HCT116 (cell line): ENCODE measurements at regions not wholly inside any gene's neighbourhood (a gene's known extent, or its start where the extent isn't known, plus 50 kb on each side); places are given as distances from the start of the nearest gene placed in this dataset.

ENCODE experiments used
- ATAC-seq: fragments of 200-7000 bp; cut with Tn5 transposase; 2 replicates; pipeline ENCODE4 v1.9.1; 2020; ENCODE audit warnings: mild to moderate bottlenecking, moderate library complexity
- BruUV-seq: library from RNA; stranded (reverse); fragments of 400-500 nt; replicated peaks from 2 replicates; lab custom pipeline; 2021; lab: Mats Ljungman, UMichigan
- CTCF ChIA-PET: fragments of 300-600 bp; sonication (Branson Sonifier 250); formaldehyde crosslinking; loops from one replicate; lab custom pipeline; 2021; ENCODE audit warnings: antibody characterized with exemption; lab: Charles Lee
- POLR2A ChIA-PET: fragments of 300-600, 350-600 bp; sonication (Branson Sonifier 250); formaldehyde crosslinking; loops from one replicate; lab custom pipeline; 2021; ENCODE audit warnings: antibody characterized with exemption; lab: Charles Lee
- RAD21 ChIA-PET, 2 experiments: fragments of 300-600 bp; sonication (Branson Sonifier 250); formaldehyde crosslinking; loops; one replicate each; lab custom pipeline; 2023; ENCODE audit warnings: low total read pairs in 2 of 2; ENCODE audit not compliant: uncharacterized antibody in 2 of 2, unreplicated experiment in 2 of 2, low non-redundant PET in 1 of 2; lab: Charles Lee
- DNase-seq: peaks from one replicate; pipeline ENCODE4 v3.0.0-alpha.2; 2010; ENCODE audit warnings: low read depth, low spot score
- H2AFZ ChIP-seq: fragments of 200-600 bp; shearing (Covaris generic), sonication (generic); 2 replicates; pipeline ENCODE4 v1.6.1; 2017; ENCODE audit warnings: low read depth, mixed run types, mixed read lengths, antibody characterized with exemption, low read length; ENCODE audit not compliant: poor library complexity, severe bottlenecking
- H3K27ac ChIP-seq: 2 replicates; pipeline ENCODE4 v1.5.1; 2012; ENCODE audit warnings: low read depth, low read length
- H3K27me3 ChIP-seq: fragments of 200-600 bp; sonication (generic); 2 replicates; pipeline ENCODE4 v1.6.1; 2016; ENCODE audit warnings: mixed run types, low read length, mixed read lengths; ENCODE audit not compliant: insufficient read depth
- H3K36me3 ChIP-seq, 2 experiments: fragments of 200-500 bp in 1 of 2; fragments of 200-600 bp in 1 of 2; sonication (Bioruptor generic) in 1 of 2; sonication (generic) in 1 of 2; 2 replicates each; pipeline versions ENCODE4 v1.5.1 to v1.6.1; 2014 to 2016; ENCODE audit warnings: low read length in 2 of 2, inconsistent platforms in 1 of 2, mixed read lengths in 1 of 2, mixed run types in 1 of 2; ENCODE audit not compliant: insufficient read depth in 2 of 2, control insufficient read depth in 1 of 2
- H3K4me1 ChIP-seq, 2 experiments: fragments of 200-600 bp in 1 of 2; sonication (generic) in 1 of 2; 2 replicates each; pipeline versions ENCODE4 v1.5.1 to v1.6.1; 2012 to 2017; ENCODE audit warnings: low read length in 2 of 2, inconsistent platforms in 1 of 2, mild to moderate bottlenecking in 1 of 2, mixed read lengths in 1 of 2, mixed run types in 1 of 2, moderate library complexity in 1 of 2; ENCODE audit not compliant: insufficient read depth in 2 of 2, control insufficient read depth in 1 of 2
- H3K4me2 ChIP-seq: fragments of 200-600 bp; sonication (generic); 2 replicates; pipeline ENCODE4 v1.6.1; 2017; ENCODE audit warnings: mixed run types, low read length, mixed read lengths
- H3K4me3 ChIP-seq, 2 experiments: fragments of 200-600 bp in 1 of 2; sonication (generic) in 1 of 2; replicated peaks in 1 of 2; 2 replicates each; pipeline ENCODE4 v1.5.1; 2011 to 2016; ENCODE audit warnings: low read length in 2 of 2, control low read depth in 1 of 2, low read depth in 1 of 2, mild to moderate bottlenecking in 1 of 2, mixed read lengths in 1 of 2, mixed run types in 1 of 2
- H3K79me2 ChIP-seq: fragments of 200-600 bp; sonication (generic); 2 replicates; pipeline ENCODE4 v1.6.1; 2017; ENCODE audit warnings: mild to moderate bottlenecking, mixed run types, low read length, moderate library complexity, mixed read lengths; ENCODE audit not compliant: insufficient read depth
- H3K9ac ChIP-seq: fragments of 200-600 bp; sonication (generic); 2 replicates; pipeline ENCODE4 v1.6.1; 2016; ENCODE audit warnings: low read length, mixed read lengths
- H3K9me2 ChIP-seq: fragments of 200-600 bp; sonication (generic), shearing (Covaris generic); 2 replicates; pipeline ENCODE4 v1.6.1; 2017; ENCODE audit warnings: mixed run types, mild to moderate bottlenecking, moderate library complexity; ENCODE audit not compliant: insufficient read depth
- H3K9me3 ChIP-seq, 2 experiments: fragments of 200-500 bp in 1 of 2; fragments of 200-600 bp in 1 of 2; sonication (Bioruptor generic) in 1 of 2; sonication (generic) in 1 of 2; 2 replicates each; pipeline ENCODE4 v1.6.1; 2014 to 2017; ENCODE audit warnings: low read length in 2 of 2, mixed read lengths in 2 of 2, inconsistent platforms in 1 of 2, low read depth in 1 of 2, mild to moderate bottlenecking in 1 of 2, mixed run types in 1 of 2, moderate library complexity in 1 of 2; ENCODE audit not compliant: control insufficient read depth in 1 of 2, insufficient read depth in 1 of 2
- H4K20me1 ChIP-seq: fragments of 200-600 bp; sonication (generic), shearing (Covaris generic); 2 replicates; pipeline ENCODE4 v1.6.1; 2017; ENCODE audit warnings: mixed run types, mild to moderate bottlenecking, moderate library complexity; ENCODE audit not compliant: insufficient read depth
- CEBPB ChIP-seq: IDR thresholded peaks from 2 replicates; pipeline ENCODE4 v1.6.1; 2012; ENCODE audit warnings: low read depth
- EGR1 ChIP-seq: IDR thresholded peaks from 2 replicates; pipeline ENCODE4 v1.6.1; 2012; ENCODE audit warnings: low read depth
- EZH2 ChIP-seq: fragments of 200-600 bp; sonication (generic); IDR thresholded peaks from 2 replicates; pipeline ENCODE4 v1.6.1; 2017; ENCODE audit warnings: antibody characterized with exemption, mixed run types
- EZH2phosphoT487 ChIP-seq: fragments of 200-600 bp; IDR thresholded peaks from 2 replicates; pipeline ENCODE4 v1.6.1; 2018; ENCODE audit warnings: antibody characterized with exemption, borderline replicate concordance
- JUND ChIP-seq: IDR thresholded peaks from 2 replicates; pipeline ENCODE4 v1.6.1; 2012
- POLR2AphosphoS5 ChIP-seq: IDR thresholded peaks from 2 replicates; pipeline ENCODE4 v1.6.1; 2011; ENCODE audit warnings: mild to moderate bottlenecking, low read depth, low read length, moderate library complexity
- RAD21 ChIP-seq: IDR thresholded peaks from 2 replicates; pipeline ENCODE4 v1.6.1; 2012; ENCODE audit warnings: low read depth, mild to moderate bottlenecking
- SIN3A ChIP-seq: IDR thresholded peaks from 2 replicates; pipeline ENCODE4 v1.6.1; 2012; ENCODE audit warnings: low read depth
- SP1 ChIP-seq: IDR thresholded peaks from 2 replicates; pipeline ENCODE4 v1.6.1; 2012; ENCODE audit warnings: low read depth
- SRF ChIP-seq: IDR thresholded peaks from 2 replicates; pipeline ENCODE4 v1.6.1; 2012; ENCODE audit warnings: low read depth
- TCF7L2 ChIP-seq: IDR thresholded peaks from 2 replicates; pipeline ENCODE4 v1.7.0; 2011; ENCODE audit warnings: borderline replicate concordance, inconsistent platforms; ENCODE audit not compliant: insufficient read depth, insufficient read length; ENCODE audit errors: extremely low read depth
- YY1 ChIP-seq: IDR thresholded peaks from 2 replicates; pipeline ENCODE4 v1.6.1; 2011; ENCODE audit warnings: low read length, low read depth, moderate library complexity, mild to moderate bottlenecking; ENCODE audit not compliant: insufficient replicate concordance; ENCODE audit errors: extremely low read depth
- ZFX ChIP-seq: fragments of 450-650 bp; IDR thresholded peaks from 2 replicates; pipeline ENCODE4 v1.6.1; 2017
- ZNF274 ChIP-seq: fragments of 200-500 bp; sonication (Bioruptor generic); IDR thresholded peaks from 2 replicates; pipeline ENCODE4 v1.6.1; 2014; ENCODE audit warnings: mild to moderate bottlenecking, low read depth, low read length, inconsistent platforms
- intact Hi-C: fragments of 100-400 bp; cut with micrococcal nuclease; formaldehyde crosslinking; loops from 2 replicates; pipeline ENCODE4 v1.10.0; 2022
- TF ChIP-seq, protein P1 (sequence below): IDR thresholded peaks from 2 replicates; pipeline ENCODE4 v1.6.1; 2012
- TF ChIP-seq, protein P2 (sequence below): IDR thresholded peaks from 2 replicates; pipeline ENCODE4 v1.6.1; 2011; ENCODE audit warnings: mild to moderate bottlenecking, low read length, moderate library complexity; ENCODE audit not compliant: insufficient replicate concordance; ENCODE audit errors: extremely low read depth

DNA sequence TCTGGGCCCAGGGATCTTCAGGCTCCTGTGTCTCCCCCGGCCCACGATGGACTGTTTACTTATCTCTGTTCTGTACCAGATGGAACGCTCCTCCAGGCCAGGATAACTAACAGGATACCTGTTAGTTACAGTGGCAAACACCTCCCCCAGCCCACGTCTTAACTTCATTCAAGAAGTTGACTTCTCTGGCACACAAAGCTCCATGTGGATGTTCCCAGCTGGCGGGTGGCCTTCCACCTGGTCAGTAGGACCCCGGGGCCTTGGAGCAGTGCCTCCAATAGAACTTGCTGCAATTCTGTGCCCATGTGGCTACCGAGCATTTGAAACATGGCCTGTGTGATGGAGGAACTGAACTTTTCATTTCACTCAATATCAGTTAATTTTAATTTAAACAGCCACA is 165.1 kb upstream of the GLI2 start:
- no peak overlapping the region for H3K4me3 ChIP-seq
- BruUV-seq = no TSS peak
- no peaks in the 10 kb centered on the region for H3K9me3 ChIP-seq
- no peaks in the 10 kb centered on the region for H3K79me2 ChIP-seq
- no peak overlapping the region for H3K4me2 ChIP-seq
- intact Hi-C loops = no loop called here
- H2AFZ ChIP-seq = no peak overlapping the region
- no peak for ATAC-seq
- no peak overlapping the region for H3K9ac ChIP-seq
- CTCF ChIA-PET = no interaction called here
- H3K27ac ChIP-seq = no peak overlapping the region
- RAD21 ChIA-PET = no interaction called here
- POLR2A ChIA-PET = no interaction called here
- no peaks in the 10 kb centered on the region for H3K27me3 ChIP-seq
- H3K36me3 ChIP-seq = no peaks in the 10 kb centered on the region
- DNase-seq = no peak
- H3K9me2 ChIP-seq = no peaks in the 10 kb centered on the region
- no peaks in the 10 kb centered on the region for H3K4me1 ChIP-seq
- no peaks in the 10 kb centered on the region for H4K20me1 ChIP-seq
- TF ChIP-seq ZFX (no peak), ZNF274 (no peak), JUND (no peak), SIN3A (no peak), YY1 (no peak), TCF7L2 (no peak), POLR2AphosphoS5 (no peak), EZH2phosphoT487 (no peak), EZH2 (no peak), RAD21 (no peak)
- TF ChIP-seq, protein P1, sequence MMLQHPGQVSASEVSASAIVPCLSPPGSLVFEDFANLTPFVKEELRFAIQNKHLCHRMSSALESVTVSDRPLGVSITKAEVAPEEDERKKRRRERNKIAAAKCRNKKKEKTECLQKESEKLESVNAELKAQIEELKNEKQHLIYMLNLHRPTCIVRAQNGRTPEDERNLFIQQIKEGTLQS = no peak

DNA sequence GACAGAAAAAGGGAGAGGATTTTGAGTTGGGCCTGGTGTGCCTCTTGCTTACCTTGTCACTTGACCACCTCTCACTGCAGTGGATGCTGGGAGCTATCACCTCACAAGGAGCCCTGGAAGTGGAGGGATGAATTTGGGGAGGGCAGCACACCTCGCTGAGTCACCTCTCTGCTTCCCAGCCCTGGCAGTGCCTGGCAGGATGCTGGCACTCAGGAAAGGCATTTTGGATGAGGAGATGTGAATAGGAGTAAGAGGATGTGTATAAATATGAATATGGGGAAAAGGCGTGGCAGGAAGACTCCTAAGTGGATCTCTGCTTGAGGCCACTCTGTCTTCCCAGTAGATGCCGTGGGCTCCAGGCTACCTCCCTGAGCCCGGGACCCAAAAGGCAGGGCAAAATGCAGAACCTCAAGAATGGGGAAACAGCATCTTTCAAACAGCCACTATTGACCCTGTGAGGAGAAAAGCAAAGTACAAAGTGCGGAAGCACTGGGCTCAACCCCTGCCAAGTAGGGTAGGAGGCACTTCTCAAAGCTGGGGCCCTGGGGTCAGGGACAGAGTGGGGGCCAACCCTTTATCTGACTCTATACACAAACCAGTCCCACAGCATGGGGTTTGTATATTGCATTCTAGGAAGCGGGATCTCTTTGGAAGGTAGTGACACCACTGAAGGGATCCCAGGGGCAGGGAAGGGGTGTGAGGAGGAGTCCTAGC is 164.5 kb upstream of the GLI2 start:
- H3K9me3 ChIP-seq = no peaks in the 10 kb centered on the region
- ChIA-PET RAD21 (no interaction called here), POLR2A (no interaction called here), CTCF (no interaction called here)
- H2AFZ ChIP-seq = no peak overlapping the region
- no peaks in the 10 kb centered on the region for H3K36me3 ChIP-seq
- no peaks in the 10 kb centered on the region for H3K79me2 ChIP-seq
- no peaks in the 10 kb centered on the region for H4K20me1 ChIP-seq
- no TSS peak for BruUV-seq
- no peak overlapping the region for H3K27ac ChIP-seq
- no peak overlapping the region for H3K4me2 ChIP-seq
- no peak overlapping the region for H3K4me3 ChIP-seq
- DNase-seq = no peak
- H3K4me1 ChIP-seq = no peaks in the 10 kb centered on the region
- no peaks in the 10 kb centered on the region for H3K9me2 ChIP-seq
- H3K9ac ChIP-seq = no peak overlapping the region
- ATAC-seq = no peak
- intact Hi-C loops = no loop called here
- no peaks in the 10 kb centered on the region for H3K27me3 ChIP-seq
- no peak for TF ChIP-seq EZH2phosphoT487
- no peak for TF ChIP-seq CEBPB
- TF ChIP-seq SRF = no peak
- no peak for TF ChIP-seq ZFX
- no peak for TF ChIP-seq EGR1
- TF ChIP-seq, protein P2, sequence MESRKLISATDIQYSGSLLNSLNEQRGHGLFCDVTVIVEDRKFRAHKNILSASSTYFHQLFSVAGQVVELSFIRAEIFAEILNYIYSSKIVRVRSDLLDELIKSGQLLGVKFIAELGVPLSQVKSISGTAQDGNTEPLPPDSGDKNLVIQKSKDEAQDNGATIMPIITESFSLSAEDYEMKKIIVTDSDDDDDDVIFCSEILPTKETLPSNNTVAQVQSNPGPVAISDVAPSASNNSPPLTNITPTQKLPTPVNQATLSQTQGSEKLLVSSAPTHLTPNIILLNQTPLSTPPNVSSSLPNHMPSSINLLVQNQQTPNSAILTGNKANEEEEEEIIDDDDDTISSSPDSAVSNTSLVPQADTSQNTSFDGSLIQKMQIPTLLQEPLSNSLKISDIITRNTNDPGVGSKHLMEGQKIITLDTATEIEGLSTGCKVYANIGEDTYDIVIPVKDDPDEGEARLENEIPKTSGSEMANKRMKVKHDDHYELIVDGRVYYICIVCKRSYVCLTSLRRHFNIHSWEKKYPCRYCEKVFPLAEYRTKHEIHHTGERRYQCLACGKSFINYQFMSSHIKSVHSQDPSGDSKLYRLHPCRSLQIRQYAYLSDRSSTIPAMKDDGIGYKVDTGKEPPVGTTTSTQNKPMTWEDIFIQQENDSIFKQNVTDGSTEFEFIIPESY = no peak
- no peak for TF ChIP-seq ZNF274
- no peak for TF ChIP-seq RAD21
- TF ChIP-seq SP1 = no peak
